Astrocyte of the hippocampus (primary cell): ENCODE measurements at regions not wholly inside any gene's neighbourhood (a gene's known extent, or its start where the extent isn't known, plus 50 kb on each side); places are given as distances from the start of the nearest gene placed in this dataset.
A peak's percentile ranks its signal among the peaks of the same experiment; 100 is the strongest.
"Not testable (repeated sequence)": the region's sequence is repeated elsewhere in the genome, so short reads cannot be mapped to it uniquely, and the experiment has no call there.

Experiments
- DNase-seq: peaks from one replicate; pipeline ENCODE4 v3.0.0; 2011; ENCODE audit warnings: low read depth, low spot score

DNA sequence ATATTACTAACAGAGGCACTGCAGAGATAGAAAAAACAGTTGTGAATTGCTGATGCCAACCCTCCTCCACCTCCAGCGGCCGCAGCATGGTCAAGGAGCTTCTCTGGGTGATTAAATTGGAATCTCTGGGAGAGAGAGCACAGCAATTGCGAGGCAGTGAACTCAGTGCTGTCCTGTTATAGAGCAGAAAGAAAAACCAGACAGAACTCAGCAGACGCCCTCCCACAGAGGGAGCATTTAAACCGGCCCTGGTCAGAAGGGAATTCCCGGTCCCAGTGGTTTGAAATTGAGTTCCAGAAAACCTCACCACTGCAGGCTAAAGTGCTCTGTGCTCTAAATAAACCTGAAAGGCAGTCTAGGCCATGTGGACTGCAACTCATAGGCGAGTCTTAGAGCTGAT is 175.4 kb downstream of the SQOR start:
- DNase-seq = peak; percentile 3

DNA sequence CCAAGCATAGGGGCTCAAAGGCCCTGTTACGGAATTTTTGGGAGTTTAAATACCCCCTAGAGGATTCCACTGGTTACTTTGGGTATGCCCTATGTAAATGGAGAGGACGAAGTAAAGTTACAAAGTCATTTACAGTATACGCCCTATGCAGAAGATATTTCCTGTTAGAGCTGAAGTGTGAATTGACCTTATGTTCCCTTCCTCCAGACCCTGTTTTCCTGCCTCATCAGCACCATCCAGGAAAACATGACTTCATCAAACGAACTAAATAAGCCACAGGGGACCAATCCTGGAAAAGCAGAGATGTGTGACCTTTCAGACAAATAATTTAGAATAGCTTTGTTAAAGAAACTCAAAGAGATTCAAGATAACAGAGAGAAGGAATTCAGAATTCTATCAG is 177.4 kb downstream of the SQOR start:
- no peak for DNase-seq

DNA sequence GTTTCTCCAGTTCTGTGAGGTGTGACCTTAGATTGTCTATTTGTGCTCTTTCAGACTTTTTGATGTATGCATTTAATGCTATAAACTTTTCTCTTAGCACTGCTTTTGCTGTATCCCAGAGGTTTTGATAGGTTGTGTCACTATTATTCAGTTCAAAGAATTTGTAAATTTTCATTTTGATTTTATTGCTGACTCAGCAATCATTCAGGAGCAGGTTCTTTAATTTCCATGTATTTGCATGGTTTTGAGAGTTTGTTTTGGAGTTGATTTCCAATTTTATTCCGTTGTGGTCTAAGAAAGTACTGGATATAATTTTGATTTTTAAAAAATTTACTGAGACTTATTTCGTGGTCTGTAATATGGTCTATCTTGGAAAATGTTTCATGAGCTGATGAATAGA is 182.7 kb downstream of the SQOR start:
- DNase-seq = not testable (repeated sequence)

DNA sequence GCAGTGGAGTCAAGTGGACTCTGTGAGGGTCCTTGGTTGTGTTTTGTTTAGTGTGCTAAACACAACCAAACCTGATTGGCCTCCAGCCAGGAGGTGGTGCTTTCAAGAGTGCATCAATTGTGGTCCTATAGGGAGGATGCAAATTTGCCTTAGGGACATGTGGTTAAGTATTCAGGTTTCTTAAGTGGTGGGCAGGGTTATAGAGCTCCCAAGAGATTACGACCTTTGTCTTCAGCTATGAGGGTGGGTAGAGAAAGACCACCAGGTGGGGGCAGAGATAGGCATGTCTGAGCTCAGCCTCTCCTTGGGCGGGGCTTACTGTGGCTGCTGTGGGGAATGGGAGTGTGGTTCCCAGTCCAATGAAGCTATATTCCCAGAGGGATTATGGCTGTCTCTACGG is 186.6 kb downstream of the SQOR start:
- DNase-seq = no peak

DNA sequence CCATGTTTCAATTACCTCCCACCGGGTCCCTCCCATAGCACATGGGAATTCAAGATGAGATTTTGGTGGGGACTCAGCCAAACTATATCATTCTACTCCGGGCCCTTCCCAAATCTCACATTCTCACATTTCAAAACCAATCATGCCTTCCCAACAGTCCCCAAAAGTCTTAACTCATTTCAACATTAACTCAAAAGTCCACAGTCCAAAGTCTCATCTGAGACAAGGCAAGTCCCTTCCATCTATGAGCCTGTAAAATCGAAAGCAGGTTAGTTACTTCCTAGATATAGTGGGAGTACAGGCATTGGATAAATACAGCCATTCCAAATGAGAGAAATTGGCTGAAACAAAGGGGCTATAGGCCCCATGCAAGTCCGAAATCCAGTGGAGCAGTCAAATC is 188.1 kb downstream of the SQOR start:
- not testable (repeated sequence) for DNase-seq

DNA sequence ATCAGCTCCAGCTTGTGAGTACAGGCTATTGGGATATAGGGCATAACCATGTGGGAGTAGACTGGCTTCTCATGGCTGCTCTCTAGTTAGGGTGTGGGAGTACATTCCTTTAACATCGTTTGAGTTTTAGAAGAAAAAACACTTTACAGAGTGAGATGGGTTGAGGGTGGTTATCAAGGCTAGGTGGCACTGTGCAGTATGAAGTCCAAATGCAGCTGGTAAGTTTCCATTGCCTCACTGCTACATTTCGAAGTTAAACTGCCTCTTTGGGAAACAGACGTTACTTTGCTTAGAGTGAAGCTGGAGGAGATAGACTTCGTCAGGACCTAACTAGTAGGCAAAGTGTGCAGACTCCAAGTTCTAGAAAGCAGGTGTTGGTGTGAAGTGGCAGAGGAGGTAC is 192.4 kb downstream of the SQOR start:
- no peak for DNase-seq

DNA sequence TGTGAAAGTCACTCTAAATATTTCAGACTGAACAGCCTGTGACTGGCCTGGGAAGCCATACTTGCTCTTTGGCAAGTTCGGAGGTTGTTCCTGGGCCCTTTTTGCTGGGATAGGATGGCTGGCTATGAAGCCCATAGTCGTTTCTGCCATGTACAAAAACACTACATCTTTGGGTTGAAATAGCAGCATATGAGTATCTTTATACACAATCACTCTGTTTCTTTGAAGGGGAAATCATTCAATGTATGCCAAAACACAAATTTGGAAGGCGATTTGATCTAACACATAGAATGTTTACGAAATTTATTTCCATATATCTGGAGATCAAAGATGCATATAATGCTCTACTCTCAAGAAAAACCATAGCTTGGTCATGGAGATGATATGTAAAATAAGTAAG is 192.9 kb downstream of the SQOR start:
- DNase-seq = no peak

DNA sequence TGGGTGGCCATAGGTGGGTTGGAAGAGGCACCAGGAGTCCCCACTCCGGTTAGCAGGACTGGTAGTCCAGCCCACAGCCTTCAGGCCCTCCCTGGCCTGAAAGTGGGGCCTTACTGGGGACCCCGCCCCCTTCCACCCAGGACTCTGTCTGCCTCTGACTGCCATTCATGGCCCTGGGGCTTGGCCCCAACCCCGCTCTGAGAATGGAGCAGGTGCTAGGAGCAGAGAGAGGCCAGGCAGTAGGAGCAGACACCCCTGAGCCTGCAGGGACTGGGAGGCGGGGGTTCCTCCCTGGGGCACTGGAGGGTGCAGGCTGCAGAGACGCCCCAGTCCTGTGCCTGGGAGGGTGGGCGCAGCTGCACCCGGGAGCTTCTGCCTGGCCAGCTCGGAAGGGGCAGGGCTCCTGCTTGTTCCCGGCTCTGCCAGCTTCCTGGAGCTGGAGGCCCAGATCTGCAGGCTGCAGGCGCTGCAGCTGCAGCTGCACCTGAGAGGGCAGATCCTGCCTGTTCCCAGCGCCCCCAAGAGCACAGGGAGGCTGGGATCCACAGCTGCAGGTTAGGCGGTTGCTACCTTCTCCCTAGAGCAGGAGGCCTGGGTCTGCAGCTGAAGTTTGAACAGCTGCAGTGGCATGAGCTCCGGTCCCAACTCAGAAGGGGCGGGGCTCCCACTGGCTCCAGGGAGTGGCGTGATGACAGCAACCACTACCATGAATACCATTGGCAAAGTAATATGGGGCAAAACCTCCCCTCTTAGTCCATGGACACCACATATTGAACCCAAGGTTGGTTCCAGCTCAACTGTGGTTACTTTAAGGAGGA is 194.7 kb downstream of the SQOR start:
- no peak for DNase-seq

DNA sequence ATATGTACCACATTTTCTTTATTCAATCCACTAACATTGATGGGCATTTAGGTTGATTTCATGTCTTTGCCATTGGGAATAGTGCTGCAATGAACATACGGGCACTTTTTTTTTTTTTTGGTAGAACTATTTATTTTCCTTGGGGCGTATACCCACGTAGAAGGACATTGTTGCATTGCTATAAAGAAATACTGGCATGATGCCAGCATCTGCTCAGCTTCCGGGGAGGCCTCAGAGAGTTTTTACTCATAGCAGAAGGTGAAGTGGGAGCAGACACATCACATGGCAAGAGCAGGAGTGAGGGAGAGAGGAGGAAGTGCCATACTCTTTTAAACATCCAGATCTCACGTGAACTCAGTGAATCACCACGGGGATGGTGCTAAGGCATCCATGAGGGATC is 197.0 kb downstream of the SQOR start:
- no peak for DNase-seq

DNA sequence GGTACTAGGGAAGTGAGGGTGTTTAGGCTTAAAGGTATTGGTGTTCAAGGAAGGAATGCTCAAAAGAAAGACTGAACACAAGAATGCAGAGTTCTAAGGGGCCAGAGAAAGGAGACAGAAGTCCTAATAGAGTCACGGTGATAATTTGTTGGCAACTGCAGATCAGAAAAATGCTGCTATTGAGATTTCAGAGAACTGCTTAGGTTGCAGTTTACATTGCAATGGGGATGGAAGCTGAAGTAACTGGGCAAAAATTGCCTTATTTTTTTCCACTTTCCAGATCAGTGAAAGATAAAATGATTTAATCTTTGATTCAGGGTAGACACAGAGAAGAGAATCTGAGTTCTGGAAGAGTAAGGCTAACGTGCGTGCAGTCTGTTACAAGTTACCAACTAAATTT is 199.8 kb downstream of the SQOR start:
- no peak for DNase-seq

DNA sequence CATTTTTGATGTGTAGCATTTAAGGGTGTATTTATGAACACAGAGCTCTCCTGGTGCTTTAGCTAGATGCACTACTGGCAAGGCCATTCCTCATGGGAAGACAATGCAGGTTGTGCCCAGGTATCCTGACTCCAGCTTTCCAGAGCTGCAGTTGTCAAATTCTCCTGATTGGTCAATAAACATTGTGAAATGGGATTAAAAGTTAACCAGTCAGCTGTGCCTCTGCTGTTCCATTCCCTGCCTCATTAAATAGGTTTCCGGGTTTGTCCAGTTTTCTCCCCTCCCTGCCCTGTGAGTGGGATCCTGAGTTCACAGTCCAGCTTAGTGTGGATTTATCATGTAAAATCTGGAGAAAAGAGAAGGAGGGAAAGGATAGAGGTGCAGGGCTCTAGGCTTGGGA is 207.3 kb downstream of the SQOR start:
- DNase-seq = no peak

DNA sequence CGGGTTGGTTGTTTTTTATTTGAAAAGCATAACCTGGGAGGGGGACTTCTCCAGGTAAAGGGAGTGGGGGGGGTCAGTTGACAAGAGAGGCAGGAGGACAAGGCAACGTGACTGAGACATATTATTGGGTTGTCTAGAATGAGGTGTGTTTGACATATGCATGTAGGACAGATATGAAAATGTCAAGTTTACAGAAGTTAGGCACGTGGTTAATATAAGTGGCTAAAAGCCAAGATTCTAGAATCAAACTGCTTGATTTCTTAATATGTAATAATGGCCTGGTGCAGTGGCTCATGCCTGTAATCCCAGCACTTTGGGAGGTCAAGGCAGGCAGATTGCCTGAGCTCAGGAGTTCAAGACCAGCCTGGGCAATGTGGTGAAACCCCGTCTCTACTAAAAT is 212.8 kb downstream of the SQOR start:
- DNase-seq = no peak

DNA sequence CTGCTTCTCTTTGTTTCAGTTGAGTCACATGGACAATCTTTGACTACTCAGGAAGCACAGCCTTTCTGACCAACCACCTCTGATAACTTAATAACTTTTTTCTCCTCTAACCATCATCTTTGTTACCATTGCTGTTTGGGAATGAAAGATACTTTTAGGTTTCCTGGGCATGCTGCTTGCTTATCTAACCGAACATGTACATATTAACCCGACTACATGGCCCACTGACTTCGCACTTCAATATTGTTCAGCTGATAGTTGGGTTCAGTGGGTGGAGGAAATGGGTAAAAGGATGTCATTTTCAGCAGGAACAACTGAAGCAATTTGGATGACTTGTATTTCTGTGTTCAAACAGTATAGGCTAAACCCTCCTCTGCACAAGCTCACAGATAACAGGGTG is 214.3 kb downstream of the SQOR start:
- DNase-seq = no peak

DNA sequence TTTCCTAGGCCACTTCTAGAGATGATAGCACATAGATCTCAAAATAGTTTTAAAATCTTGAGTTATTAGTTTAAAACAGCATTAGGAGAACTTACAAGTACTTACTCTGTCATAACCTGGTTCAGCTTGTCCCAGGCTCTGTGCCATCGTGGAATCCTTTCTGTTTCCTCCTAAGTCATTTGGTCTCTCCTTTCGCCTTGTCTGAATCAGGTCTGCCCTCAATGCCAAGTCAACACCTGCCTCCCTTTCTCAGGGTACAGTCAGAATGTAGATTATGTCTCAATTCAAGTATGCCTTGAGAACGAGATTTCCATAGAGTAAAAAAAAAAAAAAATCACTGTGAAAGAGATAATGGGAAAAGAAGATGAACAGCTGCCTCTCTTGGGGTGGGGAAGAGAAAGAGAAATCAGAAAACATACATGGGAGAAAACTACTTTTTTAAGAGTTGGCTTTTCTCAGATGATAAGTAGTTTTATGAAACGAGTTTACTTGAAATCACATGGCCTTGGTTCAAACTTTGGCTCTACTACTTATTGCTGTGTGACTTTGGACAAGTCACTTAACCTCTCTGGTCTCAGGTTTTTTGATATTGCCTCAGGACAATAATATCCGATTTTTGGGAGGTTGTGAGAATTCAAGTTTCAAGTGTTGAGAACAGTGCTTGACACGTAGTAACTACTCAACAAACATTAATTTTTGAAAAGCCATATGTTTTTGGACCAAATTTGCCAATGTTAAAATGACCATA is 219.8 kb downstream of the SQOR start:
- no peak for DNase-seq

DNA sequence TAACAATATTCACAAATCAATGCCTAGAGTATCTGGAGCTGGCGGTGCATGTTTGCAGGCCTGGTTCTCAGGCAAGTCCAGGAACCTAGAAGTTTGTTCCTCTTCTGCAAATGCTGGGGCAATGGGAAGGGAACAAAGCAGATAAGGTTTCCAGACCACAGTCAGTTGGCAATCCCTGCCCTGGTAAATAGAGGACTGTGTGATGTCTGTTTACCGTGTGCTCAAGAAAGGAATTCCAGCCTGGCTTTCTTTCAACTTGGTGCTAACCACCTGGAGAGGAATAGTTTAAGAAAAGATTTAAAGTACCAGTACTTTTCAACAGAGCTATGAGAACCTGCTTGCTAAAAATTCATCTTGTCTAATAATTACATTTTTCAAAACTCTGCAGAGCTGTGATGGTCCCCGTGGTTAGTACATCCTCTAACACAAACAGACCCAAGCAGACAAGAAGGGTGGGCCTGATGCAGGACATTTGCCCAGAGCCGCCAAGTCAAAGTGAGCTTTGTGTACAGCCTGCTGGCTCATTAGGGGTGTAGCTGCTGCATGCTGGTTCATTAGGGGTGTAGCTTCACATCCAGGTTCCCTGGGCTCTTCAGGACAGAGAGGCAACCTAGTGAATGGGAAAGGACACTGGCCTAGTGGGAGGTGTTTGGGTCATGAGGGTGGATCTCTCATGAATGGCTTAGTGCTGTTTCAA is 220.5 kb downstream of the SQOR start:
- peak; percentile 50 for DNase-seq

DNA sequence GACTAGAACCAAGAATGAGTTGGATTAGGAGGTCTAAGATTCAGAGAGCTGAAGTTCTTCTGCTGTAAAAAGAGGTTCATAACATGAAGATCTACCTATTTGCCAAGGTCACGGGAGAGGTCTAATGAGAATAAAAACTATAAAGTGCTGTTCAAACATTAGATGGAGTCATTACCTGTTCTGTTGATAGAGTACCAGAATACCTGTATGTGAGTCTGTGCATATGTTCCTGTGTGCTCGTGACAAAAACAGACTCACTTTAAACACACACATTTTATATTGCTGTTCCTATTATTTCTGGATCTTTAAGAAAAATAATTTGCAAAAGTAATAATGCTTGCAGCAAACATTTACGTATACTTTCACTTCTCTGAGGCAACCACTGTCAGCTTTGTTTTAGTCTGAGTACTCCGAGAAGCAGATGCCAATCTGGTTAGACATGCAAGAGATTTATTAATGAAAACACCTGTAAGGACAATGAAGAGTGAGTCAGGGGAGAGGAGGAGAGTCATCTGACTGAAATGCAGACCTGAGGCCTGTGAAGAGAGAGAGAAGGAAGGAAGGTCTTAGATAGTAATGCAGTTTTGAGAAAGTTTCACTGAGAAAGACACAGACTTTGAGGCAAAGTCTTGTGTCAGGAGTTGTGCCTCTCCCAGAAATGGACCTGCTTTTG is 221.2 kb downstream of the SQOR start:
- DNase-seq = no peak

DNA sequence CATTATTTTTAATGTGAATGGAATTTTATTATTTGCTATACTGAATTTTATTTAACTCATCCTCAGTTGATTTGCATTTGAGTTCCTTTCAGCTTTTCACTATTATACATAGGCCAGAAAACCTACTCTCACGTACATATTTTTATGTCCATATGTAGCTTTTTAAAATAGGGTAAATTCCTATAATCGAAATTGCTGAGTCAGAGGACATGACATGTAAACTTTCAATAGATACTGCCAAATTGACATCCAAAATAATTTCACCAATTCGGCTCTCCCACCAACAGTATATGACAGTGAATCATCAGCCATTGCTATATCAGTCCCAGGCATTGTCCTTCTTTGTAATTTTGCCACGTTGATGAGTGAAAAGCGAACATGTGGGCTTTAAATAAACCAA is 222.5 kb downstream of the SQOR start:
- DNase-seq = no peak

DNA sequence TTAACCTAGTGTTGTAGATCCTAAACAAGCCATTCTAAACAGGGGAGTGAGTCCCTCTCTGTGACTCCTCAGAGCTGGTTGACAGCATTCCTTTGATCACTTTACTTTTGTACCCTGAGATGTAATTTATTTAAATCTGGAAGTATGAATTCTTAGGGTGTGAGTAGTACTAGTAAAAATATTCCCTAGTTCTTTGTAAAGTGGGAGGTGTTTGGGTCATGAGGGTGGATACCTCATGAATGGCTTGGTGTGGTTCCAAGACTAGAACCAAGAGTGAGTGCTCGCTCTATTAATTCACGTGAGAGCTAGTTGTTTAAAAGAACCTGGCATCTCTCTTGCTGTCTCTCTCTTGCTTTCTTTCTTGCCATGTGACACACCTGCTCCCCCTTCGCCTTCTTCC is 223.7 kb downstream of the SQOR start:
- DNase-seq = no peak

DNA sequence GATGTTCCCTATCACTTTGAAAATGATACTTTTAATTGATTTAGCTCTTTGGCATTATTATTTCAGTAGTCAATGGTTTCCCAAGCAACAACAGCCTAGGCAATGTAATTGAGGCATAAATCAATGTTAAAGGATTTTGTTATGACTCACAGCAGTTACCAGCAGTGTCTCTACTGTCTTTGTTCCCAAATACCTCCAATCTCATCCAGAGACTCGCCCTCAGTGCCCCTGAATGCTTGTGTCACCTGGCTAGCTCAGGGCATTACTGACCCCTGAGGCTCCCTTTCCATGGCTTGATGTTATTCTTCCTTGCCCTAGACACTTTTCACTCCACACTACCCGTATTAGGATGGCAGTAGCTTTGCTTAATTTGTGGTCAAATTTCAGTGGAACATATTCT is 227.2 kb downstream of the SQOR start:
- DNase-seq = no peak

DNA sequence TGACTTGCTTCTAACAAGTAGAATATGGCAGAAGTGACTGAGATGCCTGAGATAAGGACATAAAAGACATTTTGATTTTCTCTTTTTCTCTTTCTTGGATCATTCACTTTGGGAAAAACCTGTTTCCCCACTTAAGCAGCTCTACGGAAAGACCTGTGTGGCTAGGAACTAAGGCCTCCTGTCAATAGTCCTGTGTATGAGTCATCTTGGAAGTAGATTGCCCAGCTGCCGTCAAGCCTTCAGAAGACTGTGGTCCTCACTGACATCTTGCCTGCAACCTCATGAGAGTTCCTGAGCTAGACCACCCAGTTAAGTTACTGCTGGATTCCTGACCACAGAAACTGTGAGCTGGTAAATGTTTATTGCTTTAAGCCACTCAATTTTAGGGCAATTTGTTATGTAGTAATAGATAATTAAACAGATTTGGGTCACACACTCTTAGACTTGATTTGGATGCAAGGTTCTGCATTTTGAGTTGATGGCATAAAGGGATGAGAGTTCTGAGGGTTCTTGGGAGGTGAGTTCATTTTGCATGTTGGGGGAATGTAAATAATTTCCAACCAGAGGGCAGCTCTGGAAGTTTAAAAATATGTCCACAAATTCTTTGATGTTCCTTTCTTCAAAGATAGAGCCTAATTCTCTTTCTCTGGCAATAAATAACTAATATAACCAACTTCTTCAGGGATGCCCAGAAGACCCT is 229.2 kb downstream of the SQOR start:
- no peak for DNase-seq

DNA sequence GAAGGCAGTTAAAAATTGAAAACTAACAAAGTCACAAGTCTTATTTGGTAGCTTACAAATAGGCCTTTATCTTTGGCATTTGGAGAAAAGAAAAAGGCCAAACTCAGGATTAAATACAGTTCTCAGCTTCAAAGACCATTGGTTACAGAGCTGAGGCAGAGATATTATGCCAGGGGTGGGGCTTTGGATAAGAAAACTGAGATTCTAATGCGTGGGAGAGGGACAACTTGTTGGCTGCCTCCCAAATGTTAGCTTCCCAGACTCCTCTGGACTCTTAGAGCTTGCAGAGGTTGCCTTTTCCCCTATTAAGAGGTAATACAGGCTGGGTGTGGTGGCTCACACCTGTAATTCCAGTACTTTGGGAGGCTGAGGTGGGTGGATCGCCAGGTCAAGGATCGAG is 231.8 kb downstream of the SQOR start:
- DNase-seq = no peak

DNA sequence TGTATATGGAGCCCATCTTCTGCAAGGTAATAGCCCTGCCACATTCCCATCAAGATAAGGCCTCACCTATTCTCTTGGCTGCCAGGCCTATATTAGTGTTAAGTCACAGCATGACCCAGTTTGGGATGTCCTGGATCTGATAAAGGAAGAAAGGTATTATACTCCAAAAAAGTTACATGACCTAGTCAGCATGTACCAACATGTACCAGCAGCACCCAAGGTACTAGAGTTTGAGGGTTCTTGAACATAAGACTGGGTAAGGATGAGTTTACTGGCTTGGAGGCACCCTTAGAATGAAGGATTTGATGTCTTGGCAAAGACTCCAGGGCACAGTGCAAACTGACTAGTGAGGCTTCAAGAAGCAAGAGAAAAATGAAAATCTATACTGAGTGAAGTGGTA is 232.5 kb downstream of the SQOR start:
- DNase-seq = no peak
